Activated CD8-positive, alpha-beta T cell treated with anti-CD3 and anti-CD28 coated beads for 36 hours (primary cell): ENCODE measurements at regions not wholly inside any gene's neighbourhood (a gene's known extent, or its start where the extent isn't known, plus 50 kb on each side); places are given as distances from the start of the nearest gene placed in this dataset.

Source experiments
- ATAC-seq: fragments of 200-7000 bp; cut with Tn5 transposase; one replicate; pipeline ENCODE4 v1.10.0; 2021; ENCODE audit warnings: mild to moderate bottlenecking, moderate library complexity
- CTCF ChIA-PET: fragments of 350-600 bp; sonication (Branson Sonifier 250); formaldehyde crosslinking; loops from one replicate; lab custom pipeline; 2021; ENCODE audit warnings: antibody characterized with exemption; lab: Charles Lee
- POLR2A ChIA-PET: fragments of 350-600 bp; sonication (Branson Sonifier 250); formaldehyde crosslinking; loops from one replicate; lab custom pipeline; 2021; ENCODE audit warnings: antibody characterized with exemption; lab: Charles Lee
- DNase-seq: peaks from one replicate; pipeline ENCODE4 v3.0.0-alpha.2; 2020
- H3K27ac Mint-ChIP-seq: one replicate; pipeline ENCODE4 v1.8.0; 2021; ENCODE audit warnings: mild to moderate bottlenecking, mixed read lengths
- H3K27me3 Mint-ChIP-seq: one replicate; pipeline ENCODE4 v1.8.0; 2021; ENCODE audit warnings: mixed read lengths
- H3K36me3 Mint-ChIP-seq: one replicate; pipeline ENCODE4 v1.8.0; 2021; ENCODE audit warnings: low read depth, mixed read lengths
- H3K4me1 Mint-ChIP-seq: one replicate; pipeline ENCODE4 v1.8.0; 2021; ENCODE audit warnings: low read depth, mixed read lengths
- H3K4me3 Mint-ChIP-seq: one replicate; pipeline ENCODE4 v1.8.0; 2021; ENCODE audit warnings: mild to moderate bottlenecking, moderate library complexity, mixed read lengths
- H3K9me3 Mint-ChIP-seq: one replicate; pipeline ENCODE4 v1.8.0; 2021; ENCODE audit warnings: mixed read lengths
- CTCF ChIP-seq: fragments of 200-600 bp; IDR thresholded peaks from one replicate; pipeline ENCODE4 v1.8.0; 2022; ENCODE audit warnings: antibody characterized with exemption, mild to moderate bottlenecking
- intact Hi-C: fragments of 100-400 bp; cut with micrococcal nuclease; formaldehyde crosslinking; loops from one replicate; pipeline ENCODE4 v1.10.0; 2022

- TF ChIP-seq CTCF: no peak
- DNase-seq (no peak), ATAC-seq (no peak)
- Mint-ChIP-seq H3K36me3 (no peaks in the 10 kb centered on the region), H3K27ac (no peak overlapping the region), H3K4me1 (no peaks in the 10 kb centered on the region), H3K27me3 (no peaks in the 10 kb centered on the region), H3K9me3 (peaks cover 9% of the 10 kb centered on the region), H3K4me3 (no peak overlapping the region)
- intact Hi-C loops: no loop called here
- ChIA-PET CTCF (interaction anchor here (1.2 kb wide), 1 partner anchor 91 kb away, joined by 4 read pairs; no protein-coding TSS in a partner anchor), POLR2A (no interaction called here)
These were observed 409.5 kb upstream of the AZI2 start for GRCh38 chr3:28758115-28758514.

GRCh38 chr3:28761375-28761774 lies 412.8 kb upstream of the AZI2 start:
- Mint-ChIP-seq H3K36me3 (no peaks in the 10 kb centered on the region), H3K27me3 (peaks cover 3% of the 10 kb centered on the region), H3K27ac (no peak overlapping the region), H3K4me1 (no peaks in the 10 kb centered on the region), H3K4me3 (no peak overlapping the region), H3K9me3 (peaks cover 2% of the 10 kb centered on the region)
- CTCF ChIA-PET: no interaction called here
- POLR2A ChIA-PET: no interaction called here
- intact Hi-C loops: no loop called here
- DNase-seq (no peak), ATAC-seq (no peak)
- TF ChIP-seq CTCF: no peak

GRCh38 chr3:28765194-28765593 lies 416.6 kb upstream of the AZI2 start:
- intact Hi-C loops: no loop called here
- H3K4me1 Mint-ChIP-seq: no peaks in the 10 kb centered on the region
- no peak for TF ChIP-seq CTCF

GRCh38 chr3:28768439-28768838 lies 419.8 kb upstream of the AZI2 start:
- Mint-ChIP-seq H3K27me3 (peaks cover 4% of the 10 kb centered on the region), H3K9me3 (peaks cover 11% of the 10 kb centered on the region), H3K27ac (no peak overlapping the region), H3K36me3 (no peaks in the 10 kb centered on the region), H3K4me3 (no peak overlapping the region), H3K4me1 (no peaks in the 10 kb centered on the region)
- intact Hi-C loops: no loop called here
- DNase-seq (no peak), ATAC-seq (no peak)
- POLR2A ChIA-PET: no interaction called here
- TF ChIP-seq CTCF: no peak
- CTCF ChIA-PET: no interaction called here

More at GRCh38 chr3:28765194-28765593, 416.6 kb upstream of the AZI2 start:
- ChIA-PET POLR2A (no interaction called here), CTCF (no interaction called here)
- peaks cover 6% of the 10 kb centered on the region for H3K9me3 Mint-ChIP-seq
- ATAC-seq (no peak), DNase-seq (no peak)
- peaks cover 4% of the 10 kb centered on the region for H3K27me3 Mint-ChIP-seq
- H3K4me3 Mint-ChIP-seq: no peak overlapping the region
- no peaks in the 10 kb centered on the region for H3K36me3 Mint-ChIP-seq
- no peak overlapping the region for H3K27ac Mint-ChIP-seq

GRCh38 chr3:28777806-28778475 lies 429.3 kb upstream of the AZI2 start:
- no peak overlapping the region for H3K4me3 Mint-ChIP-seq
- H3K27ac Mint-ChIP-seq: no peak overlapping the region
- POLR2A ChIA-PET: no interaction called here
- CTCF ChIA-PET: no interaction called here
- no peaks in the 10 kb centered on the region for H3K9me3 Mint-ChIP-seq
- no peaks in the 10 kb centered on the region for H3K36me3 Mint-ChIP-seq
- no peaks in the 10 kb centered on the region for H3K27me3 Mint-ChIP-seq
- no peaks in the 10 kb centered on the region for H3K4me1 Mint-ChIP-seq
- DNase-seq: no peak
- intact Hi-C loops: no loop called here
- ATAC-seq: no peak
- no peak for TF ChIP-seq CTCF
